HG03565 (cell line): ENCODE measurements at regions not wholly inside any gene's neighbourhood (a gene's known extent, or its start where the extent isn't known, plus 50 kb on each side); places are given as distances from the start of the nearest gene placed in this dataset.
A peak's percentile ranks its signal among the peaks of the same experiment; 100 is the strongest.
"Not testable (repeated sequence)": the region's sequence is repeated elsewhere in the genome, so short reads cannot be mapped to it uniquely, and the experiment has no call there.

ENCODE experiments used
- ATAC-seq: cut with Tn5 transposase; IDR thresholded peaks from one replicate; pipeline ENCODE4 v1.9.1; 2021; ENCODE audit warnings: mild to moderate bottlenecking, moderate library complexity; ENCODE audit not compliant: unreplicated experiment

- ATAC-seq: no peak
Measured at GRCh38 chr6:26173836-26174145, 86.6 kb downstream of the HFE start.

GRCh38 chr6:26175033-26175427, 87.8 kb downstream of the HFE start:
- ATAC-seq: no peak

GRCh38 chr6:26175428-26176181, 88.4 kb downstream of the HFE start:
- ATAC-seq: no peak

- no peak for ATAC-seq
Measured at GRCh38 chr6:26179675-26180074, 92.4 kb downstream of the HFE start.

GRCh38 chr6:26180346-26180745, 93.1 kb downstream of the HFE start:
- no peak for ATAC-seq

- no peak for ATAC-seq
Measured at GRCh38 chr6:26183237-26183580, 96.0 kb downstream of the HFE start.

- no peak for ATAC-seq
Measured at GRCh38 chr6:26183581-26184366, 96.5 kb downstream of the HFE start.

GRCh38 chr6:26184367-26184891, 97.2 kb downstream of the HFE start:
- ATAC-seq: no peak

- no peak for ATAC-seq
Measured at GRCh38 chr6:26185004-26185403, 97.8 kb downstream of the HFE start.

- no peak for ATAC-seq
Measured at GRCh38 chr6:26185802-26186201, 98.6 kb downstream of the HFE start.

GRCh38 chr6:26186652-26187051, 99.4 kb downstream of the HFE start:
- no peak for ATAC-seq

- ATAC-seq: no peak
Measured at GRCh38 chr6:26187292-26187691, 100.1 kb downstream of the HFE start.

GRCh38 chr6:26187981-26188635, 100.9 kb downstream of the HFE start:
- peak; percentile 12 for ATAC-seq

- ATAC-seq: not testable (repeated sequence)
Measured at GRCh38 chr6:26191512-26191911, 104.3 kb downstream of the HFE start.

GRCh38 chr6:26193467-26194328, 106.5 kb downstream of the HFE start:
- no peak for ATAC-seq

GRCh38 chr6:26194329-26194701, 107.1 kb downstream of the HFE start:
- no peak for ATAC-seq

GRCh38 chr6:26194816-26195375, 107.7 kb downstream of the HFE start:
- ATAC-seq: no peak

GRCh38 chr6:26195376-26195923, 108.2 kb downstream of the HFE start:
- peak; percentile 24 for ATAC-seq

- ATAC-seq: no peak
Measured at GRCh38 chr6:26195924-26196845, 109.0 kb downstream of the HFE start.
